ENCODE measurements at regions not wholly inside any gene's neighbourhood (a gene's known extent, or its start where the extent isn't known, plus 50 kb on each side); places are given as distances from the start of the nearest gene placed in this dataset.
"Not testable (repeated sequence)": the region's sequence is repeated elsewhere in the genome, so short reads cannot be mapped to it uniquely, and the experiment has no call there.

DNA sequence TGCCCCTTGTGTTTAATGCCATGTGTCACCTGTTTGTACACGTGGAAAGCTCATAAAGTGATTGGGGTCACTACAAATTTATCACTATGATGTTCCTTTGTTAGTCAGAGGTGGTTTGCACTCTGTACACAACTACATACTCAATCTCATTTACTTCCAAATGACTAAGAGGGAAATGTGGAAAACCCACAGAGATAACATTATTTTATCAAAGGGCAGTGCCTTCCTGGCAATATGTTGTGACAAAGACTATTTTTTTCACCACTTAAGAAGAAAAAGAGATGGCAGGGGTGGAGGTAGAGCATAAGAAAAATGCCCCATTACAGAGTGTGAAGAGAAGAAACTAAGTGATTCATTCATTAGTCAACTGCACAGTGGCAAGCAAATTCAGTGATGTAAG, 1064.1 kb upstream of the FLRT2 start:
- CTCF ChIA-PET = no interaction called here
- no peaks in the 10 kb centered on the region for H3K27me3 ChIP-seq (replicated peaks in 1 of 2; ENCODE audit: control insufficient read depth in 2 of 2, extremely low read depth in 1 of 2, insufficient read depth in 2 of 2, low read length in 1 of 2)
- no CpG with 5 or more reads among the region's 1 CpG for WGBS (ENCODE audit: insufficient coverage)
- H3K4me3 Mint-ChIP-seq = no peak overlapping the region
- H3K4me3 ChIP-seq (ENCODE audit: control insufficient read depth in 1 of 2, extremely low read depth in 1 of 2, low read length in 1 of 2) = no peak overlapping the region
- no peak overlapping the region for H3K27ac ChIP-seq (ENCODE audit: low read length)
- H3K9me3 ChIP-seq = no peaks in the 10 kb centered on the region
- DNase-seq = no peak
- no peaks in the 10 kb centered on the region for H3K4me1 ChIP-seq (ENCODE audit: control insufficient read depth in 1 of 2, extremely low read depth in 1 of 2, insufficient read depth in 2 of 2, low read length in 2 of 2)
- POLR2A ChIA-PET = no interaction called here
- H3K9me3 Mint-ChIP-seq = peaks cover 10 to 15% (median 12%) of the 10 kb centered on the region in 3 donors
- H3K27ac Mint-ChIP-seq = no peak overlapping the region
- no peaks in the 10 kb centered on the region for H3K36me3 Mint-ChIP-seq
- H3K36me3 ChIP-seq (ENCODE audit: control insufficient read depth in 2 of 2, extremely low read depth in 1 of 2, insufficient read depth in 1 of 2, low read length in 1 of 2) = no peaks in the 10 kb centered on the region
- no peaks in the 10 kb centered on the region for H3K4me1 Mint-ChIP-seq
- no peaks in the 10 kb centered on the region for H3K27me3 Mint-ChIP-seq
- no peak for ATAC-seq (replicated peaks in 1 of 4)

DNA sequence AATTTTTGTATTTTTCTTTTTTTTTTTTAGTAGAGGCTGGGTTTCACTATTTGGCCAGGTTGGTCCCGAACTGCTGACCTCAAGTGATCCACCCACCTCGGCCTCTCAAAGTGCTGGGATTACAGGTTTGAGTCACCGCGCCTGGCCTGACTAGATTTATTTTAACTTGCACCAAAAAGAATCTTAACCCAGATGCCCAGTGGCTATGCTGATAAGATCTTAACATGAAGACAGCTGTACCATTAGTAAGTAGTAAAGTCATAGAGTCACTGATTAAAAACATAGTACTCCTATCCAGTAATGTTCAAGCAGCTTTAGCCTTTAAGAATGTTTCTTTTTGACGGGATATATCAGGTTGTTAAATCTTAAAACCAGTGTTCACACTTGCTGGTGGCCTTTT, 1061.8 kb upstream of the FLRT2 start:
- H3K27ac ChIP-seq (ENCODE audit: low read length) = no peak overlapping the region
- no peak overlapping the region for H3K4me3 ChIP-seq (ENCODE audit: control insufficient read depth in 1 of 2, extremely low read depth in 1 of 2, low read length in 1 of 2)
- ATAC-seq (replicated peaks in 1 of 4) (no peak), DNase-seq (no peak)
- Mint-ChIP-seq H3K27me3 (no peaks in the 10 kb centered on the region), H3K4me3 (no peak overlapping the region), H3K9me3 (peaks cover 5 to 15% (median 10%) of the 10 kb centered on the region in 3 donors), H3K36me3 (no peaks in the 10 kb centered on the region), H3K4me1 (no peaks in the 10 kb centered on the region), H3K27ac (no peak overlapping the region)
- WGBS (ENCODE audit: insufficient coverage) = no CpG with 5 or more reads among the region's 5 CpGs
- H3K36me3 ChIP-seq (ENCODE audit: control insufficient read depth in 2 of 2, extremely low read depth in 1 of 2, insufficient read depth in 1 of 2, low read length in 1 of 2) = no peaks in the 10 kb centered on the region
- no peaks in the 10 kb centered on the region for H3K27me3 ChIP-seq (replicated peaks in 1 of 2; ENCODE audit: control insufficient read depth in 2 of 2, extremely low read depth in 1 of 2, insufficient read depth in 2 of 2, low read length in 1 of 2)
- ChIA-PET CTCF (no interaction called here), POLR2A (no interaction called here)
- no peaks in the 10 kb centered on the region for H3K4me1 ChIP-seq (ENCODE audit: control insufficient read depth in 1 of 2, extremely low read depth in 1 of 2, insufficient read depth in 2 of 2, low read length in 2 of 2)
- H3K9me3 ChIP-seq = no peaks in the 10 kb centered on the region

DNA sequence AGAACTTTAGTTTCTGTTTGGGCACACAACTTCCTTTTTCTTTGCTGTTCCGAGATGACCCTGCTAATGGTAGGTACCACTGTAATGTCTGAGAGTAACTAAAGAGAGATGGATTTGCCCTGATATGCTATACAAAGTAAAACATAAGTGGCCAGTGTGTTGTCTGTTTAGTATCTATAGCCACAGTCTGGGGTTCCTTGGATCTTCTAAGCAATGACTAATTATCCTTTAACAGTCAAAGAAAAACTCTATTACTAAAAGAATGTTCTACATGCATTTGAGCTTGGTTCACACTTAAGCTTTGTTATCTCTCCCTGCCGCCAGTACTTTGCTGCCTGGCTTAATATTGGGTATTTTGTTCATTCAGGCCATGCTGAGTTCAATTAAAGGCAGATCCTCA, 1051.9 kb upstream of the FLRT2 start:
- no peaks in the 10 kb centered on the region for H3K27me3 ChIP-seq (replicated peaks in 1 of 2; ENCODE audit: control insufficient read depth in 2 of 2, extremely low read depth in 1 of 2, insufficient read depth in 2 of 2, low read length in 1 of 2)
- Mint-ChIP-seq H3K36me3 (no peaks in the 10 kb centered on the region), H3K27ac (no peak overlapping the region), H3K27me3 (no peaks in the 10 kb centered on the region), H3K4me3 (no peak overlapping the region), H3K4me1 (no peaks in the 10 kb centered on the region), H3K9me3 (peaks cover 12 to 32% (median 20%) of the 10 kb centered on the region in 3 donors)
- DNase-seq (no peak), ATAC-seq (replicated peaks in 1 of 4) (no peak)
- H3K4me3 ChIP-seq (ENCODE audit: control insufficient read depth in 1 of 2, extremely low read depth in 1 of 2, low read length in 1 of 2) = no peak overlapping the region
- H3K36me3 ChIP-seq (ENCODE audit: control insufficient read depth in 2 of 2, extremely low read depth in 1 of 2, insufficient read depth in 1 of 2, low read length in 1 of 2) = no peaks in the 10 kb centered on the region
- no peaks in the 10 kb centered on the region for H3K9me3 ChIP-seq
- no peaks in the 10 kb centered on the region for H3K4me1 ChIP-seq (ENCODE audit: control insufficient read depth in 1 of 2, extremely low read depth in 1 of 2, insufficient read depth in 2 of 2, low read length in 2 of 2)
- no CpG with 5 or more reads among the region's 2 CpGs for WGBS (ENCODE audit: insufficient coverage)
- CTCF ChIA-PET = interaction anchor here in 1 of 2 donors (0.6 kb wide), 1 partner anchor 1641 kb away, joined by 9 read pairs; no protein-coding TSS in a partner anchor
- no peak overlapping the region for H3K27ac ChIP-seq (ENCODE audit: low read length)
- POLR2A ChIA-PET = no interaction called here

DNA sequence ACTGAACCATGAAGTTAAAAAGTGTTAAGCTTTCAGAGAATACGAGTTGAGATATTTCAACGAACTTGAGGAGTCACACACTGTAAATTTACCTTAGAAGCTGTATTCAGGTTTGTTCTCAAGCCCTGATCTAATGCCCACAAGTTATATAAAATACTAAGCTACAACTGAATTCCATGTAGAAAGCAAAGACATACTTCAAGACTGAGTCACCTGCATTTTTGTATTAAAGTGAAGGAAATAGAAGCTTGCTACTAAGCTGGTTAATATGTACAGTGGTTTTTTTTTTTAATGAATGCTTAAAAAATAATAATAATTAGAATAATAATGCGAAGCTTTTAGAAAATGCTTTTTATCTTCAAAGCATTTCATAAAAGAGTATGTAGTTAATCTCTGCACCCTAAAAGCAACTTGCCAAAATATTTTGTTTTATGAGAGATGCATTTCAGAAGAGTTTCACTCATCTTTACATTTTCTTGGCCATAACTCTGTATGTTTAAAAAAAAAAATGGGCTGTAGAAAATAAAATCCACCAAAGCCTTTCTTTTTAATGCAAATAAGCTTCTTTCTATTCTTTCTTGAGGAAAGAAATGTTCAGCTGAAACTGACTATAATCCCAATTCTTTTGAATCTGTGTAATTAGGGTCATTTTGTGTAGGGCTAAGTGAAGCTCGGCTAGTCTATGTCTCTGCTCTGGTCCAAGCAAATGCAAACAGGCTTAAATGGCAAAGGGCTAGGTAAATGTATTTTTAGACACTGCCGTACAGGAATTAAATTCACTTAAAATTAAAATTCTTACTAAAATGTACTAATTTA, 1047.5 kb upstream of the FLRT2 start:
- no peaks in the 10 kb centered on the region for H3K9me3 ChIP-seq
- H3K36me3 ChIP-seq (ENCODE audit: control insufficient read depth in 2 of 2, extremely low read depth in 1 of 2, insufficient read depth in 1 of 2, low read length in 1 of 2) = no peaks in the 10 kb centered on the region
- no peaks in the 10 kb centered on the region for H3K4me1 Mint-ChIP-seq
- no peak overlapping the region for H3K27ac Mint-ChIP-seq
- no peaks in the 10 kb centered on the region for H3K36me3 Mint-ChIP-seq
- ChIA-PET CTCF (no interaction called here), POLR2A (no interaction called here)
- no CpG with 5 or more reads among the region's 5 CpGs for WGBS (ENCODE audit: insufficient coverage)
- no peak overlapping the region for H3K4me3 Mint-ChIP-seq
- peaks cover 13 to 22% (median 19%) of the 10 kb centered on the region in 3 donors for H3K9me3 Mint-ChIP-seq
- no peak overlapping the region for H3K27ac ChIP-seq (ENCODE audit: low read length)
- no peak for ATAC-seq (replicated peaks in 1 of 4)
- H3K27me3 ChIP-seq (replicated peaks in 1 of 2; ENCODE audit: control insufficient read depth in 2 of 2, extremely low read depth in 1 of 2, insufficient read depth in 2 of 2, low read length in 1 of 2) = no peaks in the 10 kb centered on the region
- no peaks in the 10 kb centered on the region for H3K4me1 ChIP-seq (ENCODE audit: control insufficient read depth in 1 of 2, extremely low read depth in 1 of 2, insufficient read depth in 2 of 2, low read length in 2 of 2)
- H3K4me3 ChIP-seq (ENCODE audit: control insufficient read depth in 1 of 2, extremely low read depth in 1 of 2, low read length in 1 of 2) = no peak overlapping the region
- H3K27me3 Mint-ChIP-seq = no peaks in the 10 kb centered on the region
- no peak for DNase-seq

DNA sequence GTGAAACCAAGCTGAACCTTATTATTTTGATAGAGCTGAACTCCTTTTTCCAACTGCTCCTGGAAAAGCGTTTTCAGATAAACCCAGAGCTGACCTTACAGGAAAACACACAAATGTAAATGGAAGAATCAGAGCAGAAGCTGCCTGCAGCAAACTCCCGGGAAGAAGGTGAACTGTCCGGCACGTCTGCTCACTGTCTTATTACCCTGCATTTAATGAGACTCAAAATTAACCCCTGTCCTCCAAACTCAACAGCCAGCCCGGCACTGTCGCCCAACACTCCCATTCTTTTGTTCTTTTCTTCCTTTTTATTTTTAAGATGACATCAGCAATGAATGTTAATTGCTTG, 1046.9 kb upstream of the FLRT2 start:
- DNase-seq (no peak), ATAC-seq (replicated peaks in 1 of 4) (no peak)
- POLR2A ChIA-PET = no interaction called here
- Mint-ChIP-seq H3K27ac (no peak overlapping the region), H3K27me3 (no peaks in the 10 kb centered on the region), H3K9me3 (peaks cover 16 to 24% (median 21%) of the 10 kb centered on the region in 3 donors), H3K4me3 (no peak overlapping the region), H3K4me1 (no peaks in the 10 kb centered on the region), H3K36me3 (no peaks in the 10 kb centered on the region)
- CTCF ChIA-PET = no interaction called here
- Histone ChIP-seq H3K27ac (ENCODE audit: low read length) (no peak overlapping the region), H3K4me3 (ENCODE audit: control insufficient read depth in 1 of 2, extremely low read depth in 1 of 2, low read length in 1 of 2) (no peak overlapping the region), H3K36me3 (ENCODE audit: control insufficient read depth in 2 of 2, extremely low read depth in 1 of 2, insufficient read depth in 1 of 2, low read length in 1 of 2) (no peaks in the 10 kb centered on the region), H3K27me3 (replicated peaks in 1 of 2; ENCODE audit: control insufficient read depth in 2 of 2, extremely low read depth in 1 of 2, insufficient read depth in 2 of 2, low read length in 1 of 2) (no peaks in the 10 kb centered on the region), H3K4me1 (ENCODE audit: control insufficient read depth in 1 of 2, extremely low read depth in 1 of 2, insufficient read depth in 2 of 2, low read length in 2 of 2) (no peaks in the 10 kb centered on the region), H3K9me3 (no peaks in the 10 kb centered on the region)
- 88% methylated on average over 4 of the region's 6 CpGs for WGBS (ENCODE audit: insufficient coverage)

DNA sequence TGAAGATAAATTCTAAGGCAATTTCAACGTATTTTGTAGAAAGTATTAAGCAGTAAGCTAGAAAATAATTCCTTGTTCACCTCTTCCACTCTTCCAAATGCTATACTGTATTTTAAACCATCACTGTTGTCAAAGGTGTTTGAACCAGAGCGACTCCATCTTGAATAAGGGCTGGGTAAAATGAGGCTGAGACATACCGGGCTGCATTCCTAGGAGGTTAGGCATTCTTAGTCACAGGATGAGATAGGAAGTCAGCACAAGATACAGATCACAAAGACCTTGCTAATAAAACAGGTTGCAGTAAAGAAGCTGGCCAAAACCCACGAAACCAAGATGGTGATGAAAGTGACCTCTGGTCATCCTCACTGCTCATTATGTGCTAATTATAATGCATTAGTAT, 1045.7 kb upstream of the FLRT2 start:
- H3K9me3 ChIP-seq; CTCF ChIA-PET; H3K27ac Mint-ChIP-seq; H3K36me3 ChIP-seq (ENCODE audit: control insufficient read depth in 2 of 2, extremely low read depth in 1 of 2, insufficient read depth in 1 of 2, low read length in 1 of 2); H3K4me1 ChIP-seq (ENCODE audit: control insufficient read depth in 1 of 2, extremely low read depth in 1 of 2, insufficient read depth in 2 of 2, low read length in 2 of 2); H3K27me3 ChIP-seq (replicated peaks in 1 of 2; ENCODE audit: control insufficient read depth in 2 of 2, extremely low read depth in 1 of 2, insufficient read depth in 2 of 2, low read length in 1 of 2); POLR2A ChIA-PET; H3K4me1 Mint-ChIP-seq; H3K4me3 Mint-ChIP-seq; H3K27me3 Mint-ChIP-seq; H3K27ac ChIP-seq (ENCODE audit: low read length); H3K36me3 Mint-ChIP-seq; H3K4me3 ChIP-seq (ENCODE audit: control insufficient read depth in 1 of 2, extremely low read depth in 1 of 2, low read length in 1 of 2); ATAC-seq (replicated peaks in 1 of 4); DNase-seq: not testable (repeated sequence)
- no CpG with 5 or more reads among the region's 4 CpGs for WGBS (ENCODE audit: insufficient coverage)
- peaks cover 14 to 25% (median 20%) of the 10 kb centered on the region in 3 donors for H3K9me3 Mint-ChIP-seq

DNA sequence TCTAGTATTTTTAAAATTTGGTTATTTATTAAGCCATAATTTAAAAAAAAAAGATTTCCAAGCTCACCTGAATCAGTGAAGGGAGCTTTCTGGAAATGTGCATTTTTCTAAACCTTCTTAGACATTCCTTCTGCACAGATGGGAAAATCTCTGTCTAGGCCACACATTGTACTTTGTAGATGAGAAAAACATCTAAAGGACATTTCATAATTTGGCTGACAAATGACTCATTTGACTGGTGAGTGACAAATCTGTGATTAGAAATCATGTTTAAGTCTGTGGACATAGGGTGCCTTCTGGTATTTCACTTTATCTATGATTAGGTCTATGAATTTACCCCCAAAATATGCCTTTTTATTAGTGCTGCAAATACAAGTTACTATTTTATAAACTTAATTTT, 1044.9 kb upstream of the FLRT2 start:
- H3K9me3 ChIP-seq = no peaks in the 10 kb centered on the region
- no peak overlapping the region for H3K27ac ChIP-seq (ENCODE audit: low read length)
- no peaks in the 10 kb centered on the region for H3K36me3 Mint-ChIP-seq
- H3K4me3 Mint-ChIP-seq = no peak overlapping the region
- no peaks in the 10 kb centered on the region for H3K27me3 ChIP-seq (replicated peaks in 1 of 2; ENCODE audit: control insufficient read depth in 2 of 2, extremely low read depth in 1 of 2, insufficient read depth in 2 of 2, low read length in 1 of 2)
- POLR2A ChIA-PET = no interaction called here
- no peak for ATAC-seq (replicated peaks in 1 of 4)
- no peaks in the 10 kb centered on the region for H3K4me1 ChIP-seq (ENCODE audit: control insufficient read depth in 1 of 2, extremely low read depth in 1 of 2, insufficient read depth in 2 of 2, low read length in 2 of 2)
- H3K4me3 ChIP-seq (ENCODE audit: control insufficient read depth in 1 of 2, extremely low read depth in 1 of 2, low read length in 1 of 2) = no peak overlapping the region
- CTCF ChIA-PET = no interaction called here
- H3K36me3 ChIP-seq (ENCODE audit: control insufficient read depth in 2 of 2, extremely low read depth in 1 of 2, insufficient read depth in 1 of 2, low read length in 1 of 2) = no peaks in the 10 kb centered on the region
- H3K9me3 Mint-ChIP-seq = peaks cover 14 to 25% (median 20%) of the 10 kb centered on the region in 3 donors
- H3K27ac Mint-ChIP-seq = no peak overlapping the region
- no peaks in the 10 kb centered on the region for H3K4me1 Mint-ChIP-seq
- no peak for DNase-seq
- H3K27me3 Mint-ChIP-seq = no peaks in the 10 kb centered on the region
